ENCODE measurements at regions not wholly inside any gene's neighbourhood (a gene's known extent, or its start where the extent isn't known, plus 50 kb on each side); places are given as distances from the start of the nearest gene placed in this dataset.

DNA sequence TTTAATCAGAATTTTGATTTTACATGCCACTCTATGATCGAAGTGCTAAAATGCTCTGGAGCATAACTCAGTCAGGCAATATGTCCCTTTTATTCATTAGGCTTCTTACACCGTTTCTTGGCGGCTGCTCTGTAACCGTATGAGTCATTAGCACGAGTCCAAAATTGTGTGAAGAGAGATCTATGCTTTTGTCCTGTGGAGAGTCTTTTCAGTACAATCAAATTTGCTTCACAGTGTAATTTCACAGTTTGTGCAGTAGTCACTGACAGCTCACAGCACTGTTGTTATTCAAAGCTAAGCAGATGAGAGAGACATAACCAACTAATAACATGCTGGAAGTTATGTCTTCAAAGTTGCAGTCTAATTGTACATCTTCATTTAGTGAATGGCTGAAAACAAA lies 167.8 kb downstream of the PCDH10 start:
- TF ChIP-seq YY1 (IDR thresholded peaks at IDR 0.05; ENCODE audit: insufficient read depth, insufficient read length) (no peak), ZNF274 (IDR thresholded peaks at IDR 0.05; ENCODE audit: low read depth, low read length) (no peak), SUZ12 (IDR thresholded peaks at IDR 0.05; ENCODE audit: extremely low read depth, insufficient read depth, insufficient read length) (no peak)
